Kidney epithelial cell (primary cell): ENCODE measurements at regions not wholly inside any gene's neighbourhood (a gene's known extent, or its start where the extent isn't known, plus 50 kb on each side); places are given as distances from the start of the nearest gene placed in this dataset.

Experiments
- DNase-seq: peaks from one replicate; pipeline ENCODE4 v3.0.0-alpha.2; 2010; ENCODE audit warnings: low read depth
- H3K27me3 ChIP-seq: 2 replicates; pipeline ENCODE4 v1.6.0; 2011; ENCODE audit warnings: low read length; ENCODE audit not compliant: control insufficient read depth, insufficient read depth
- H3K36me3 ChIP-seq: 2 replicates; pipeline ENCODE4 v1.5.1; 2011; ENCODE audit warnings: low read length; ENCODE audit not compliant: control insufficient read depth, insufficient read depth
- H3K4me3 ChIP-seq: 2 replicates; pipeline ENCODE4 v1.5.1; 2011; ENCODE audit warnings: low read depth, mild to moderate bottlenecking, control low read depth, low read length
- TF ChIP-seq, protein P1 (sequence below): IDR thresholded peaks from 2 replicates; pipeline ENCODE4 v1.5.1; 2011; ENCODE audit warnings: mild to moderate bottlenecking, moderate library complexity, low read length, control low read depth, inconsistent platforms; ENCODE audit not compliant: insufficient read depth, poor library complexity, severe bottlenecking

GRCh38 chr1:219419860-219420259 lies 193.0 kb downstream of the ZC3H11B start:
- H3K4me3 ChIP-seq = no peak overlapping the region
- TF ChIP-seq, protein P1, sequence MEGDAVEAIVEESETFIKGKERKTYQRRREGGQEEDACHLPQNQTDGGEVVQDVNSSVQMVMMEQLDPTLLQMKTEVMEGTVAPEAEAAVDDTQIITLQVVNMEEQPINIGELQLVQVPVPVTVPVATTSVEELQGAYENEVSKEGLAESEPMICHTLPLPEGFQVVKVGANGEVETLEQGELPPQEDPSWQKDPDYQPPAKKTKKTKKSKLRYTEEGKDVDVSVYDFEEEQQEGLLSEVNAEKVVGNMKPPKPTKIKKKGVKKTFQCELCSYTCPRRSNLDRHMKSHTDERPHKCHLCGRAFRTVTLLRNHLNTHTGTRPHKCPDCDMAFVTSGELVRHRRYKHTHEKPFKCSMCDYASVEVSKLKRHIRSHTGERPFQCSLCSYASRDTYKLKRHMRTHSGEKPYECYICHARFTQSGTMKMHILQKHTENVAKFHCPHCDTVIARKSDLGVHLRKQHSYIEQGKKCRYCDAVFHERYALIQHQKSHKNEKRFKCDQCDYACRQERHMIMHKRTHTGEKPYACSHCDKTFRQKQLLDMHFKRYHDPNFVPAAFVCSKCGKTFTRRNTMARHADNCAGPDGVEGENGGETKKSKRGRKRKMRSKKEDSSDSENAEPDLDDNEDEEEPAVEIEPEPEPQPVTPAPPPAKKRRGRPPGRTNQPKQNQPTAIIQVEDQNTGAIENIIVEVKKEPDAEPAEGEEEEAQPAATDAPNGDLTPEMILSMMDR = no peak
- no peaks in the 10 kb centered on the region for H3K27me3 ChIP-seq
- DNase-seq = no peak
- no peaks in the 10 kb centered on the region for H3K36me3 ChIP-seq

DNA sequence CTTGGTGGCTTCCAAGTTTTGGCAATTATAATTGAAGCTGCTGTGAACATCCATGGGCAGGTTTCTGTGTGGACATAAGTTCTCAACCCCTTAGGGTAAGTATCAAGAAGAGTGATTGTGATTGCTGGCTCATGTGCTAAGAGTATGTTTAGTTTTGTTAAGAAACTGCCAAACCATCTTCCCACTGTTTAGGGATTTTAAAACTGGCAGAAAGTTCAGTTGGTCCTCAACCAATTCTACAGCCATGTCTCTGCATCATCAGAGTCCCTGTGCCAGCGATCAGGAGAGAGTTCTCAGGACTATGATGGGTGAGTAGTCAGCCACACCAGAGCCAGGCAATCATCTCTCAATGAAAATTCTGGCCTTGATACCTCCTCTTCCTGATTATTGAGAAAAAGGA lies 193.8 kb downstream of the ZC3H11B start:
- TF ChIP-seq, protein P1 = no peak

GRCh38 chr1:219417610-219418009 lies 195.3 kb downstream of the ZC3H11B start:
- no peak overlapping the region for H3K4me3 ChIP-seq
- H3K36me3 ChIP-seq = no peaks in the 10 kb centered on the region
- TF ChIP-seq, protein P1 = no peak
- H3K27me3 ChIP-seq = no peaks in the 10 kb centered on the region
- no peak for DNase-seq

More for the DNA sequence above, 193.8 kb downstream of the ZC3H11B start:
- H3K27me3 ChIP-seq = no peaks in the 10 kb centered on the region
- no peaks in the 10 kb centered on the region for H3K36me3 ChIP-seq
- no peak for DNase-seq
- no peak overlapping the region for H3K4me3 ChIP-seq

DNA sequence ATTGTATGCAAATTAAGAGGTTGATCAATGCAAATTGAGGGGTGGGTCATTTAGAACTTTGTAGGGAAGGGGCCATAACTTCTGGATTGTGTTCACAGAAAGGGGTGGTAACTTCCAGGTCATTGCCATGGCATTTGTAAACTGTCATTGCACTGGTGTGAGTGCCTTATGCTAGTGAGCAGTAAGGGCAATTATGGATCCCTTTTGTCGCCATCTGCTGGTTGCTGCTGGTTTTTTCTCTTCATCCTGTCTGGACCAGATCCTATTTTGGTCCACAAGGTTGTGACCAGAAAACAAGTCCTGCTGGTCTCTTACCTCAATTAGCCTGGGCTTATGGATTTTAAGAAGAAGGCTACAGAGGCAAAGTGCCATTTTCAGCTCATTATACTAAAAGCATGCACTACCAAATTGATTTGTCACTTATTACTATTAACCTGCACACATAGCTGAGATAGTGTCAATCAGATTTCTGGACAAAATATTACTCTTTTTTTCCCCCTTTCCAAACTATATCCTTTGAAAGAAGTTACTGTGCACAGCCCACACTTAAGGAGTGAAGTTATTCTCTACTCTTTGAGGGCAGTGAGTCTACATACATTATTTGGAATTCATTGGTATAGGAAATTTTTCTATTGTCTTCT lies 196.2 kb downstream of the ZC3H11B start:
- TF ChIP-seq, protein P1 = peak; percentile 73
- Histone ChIP-seq H3K4me3 (no peak overlapping the region), H3K27me3 (no peaks in the 10 kb centered on the region), H3K36me3 (no peaks in the 10 kb centered on the region)
- no peak for DNase-seq

DNA sequence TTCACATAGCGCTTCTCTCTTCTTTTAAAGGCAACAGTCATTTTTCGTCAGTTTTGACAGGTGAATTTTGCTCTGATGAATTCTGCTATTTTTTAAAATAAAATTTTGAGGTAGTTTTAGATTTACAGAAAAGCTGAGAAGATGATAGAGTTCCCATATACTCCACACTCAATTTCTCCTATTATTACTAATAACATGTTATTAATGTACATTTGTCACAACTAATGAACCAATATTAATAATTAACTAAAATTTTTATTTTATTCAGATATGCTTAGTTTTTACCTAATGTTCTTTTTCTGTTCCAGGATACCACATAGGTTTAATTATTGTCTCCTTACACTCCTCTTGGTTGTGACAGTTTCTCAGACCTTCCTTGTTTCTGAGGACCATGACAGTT lies 197.0 kb downstream of the ZC3H11B start:
- no peak overlapping the region for H3K4me3 ChIP-seq
- TF ChIP-seq, protein P1 = no peak

GRCh38 chr1:219415433-219415832 lies 197.5 kb downstream of the ZC3H11B start:
- H3K36me3 ChIP-seq = no peaks in the 10 kb centered on the region
- TF ChIP-seq, protein P1 = no peak
- no peak for DNase-seq

More for the DNA sequence above, 197.0 kb downstream of the ZC3H11B start:
- Histone ChIP-seq H3K36me3 (no peaks in the 10 kb centered on the region), H3K27me3 (no peaks in the 10 kb centered on the region)
- no peak for DNase-seq

More at GRCh38 chr1:219415433-219415832, 197.5 kb downstream of the ZC3H11B start:
- Histone ChIP-seq H3K27me3 (no peaks in the 10 kb centered on the region), H3K4me3 (no peak overlapping the region)
